Small intestine (tissue), 7 donors: ENCODE measurements at regions not wholly inside any gene's neighbourhood (a gene's known extent, or its start where the extent isn't known, plus 50 kb on each side); places are given as distances from the start of the nearest gene placed in this dataset.
"Not testable (repeated sequence)": the region's sequence is repeated elsewhere in the genome, so short reads cannot be mapped to it uniquely, and the experiment has no call there.

Source experiments
- DNase-seq, 2 donors: peaks; one replicate each; pipeline versions ENCODE4 v3.0.0 to v3.0.0-alpha.2; 2013
- FAIRE-seq: peaks from 2 replicates; lab custom pipeline; 2012; peaks lifted over from hg19 to GRCh38; lab: Jason Lieb, UNC
- H3K27ac ChIP-seq, 3 donors: one replicate each; pipeline ENCODE4 v1.5.1; 2013; ENCODE audit warnings: low read length in 2 of 3, mild to moderate bottlenecking in 2 of 3, control low read depth in 1 of 3, inconsistent platforms in 1 of 3, low read depth in 1 of 3, moderate library complexity in 1 of 3
- H3K27me3 ChIP-seq, 3 donors: one replicate each; pipeline ENCODE4 v1.6.1; 2013; ENCODE audit warnings: low read length in 3 of 3, inconsistent platforms in 1 of 3; ENCODE audit not compliant: control insufficient read depth in 3 of 3, insufficient read depth in 3 of 3
- H3K36me3 ChIP-seq, 3 donors: one replicate each; pipeline ENCODE4 v1.6.1; 2013; ENCODE audit warnings: low read length in 3 of 3, inconsistent platforms in 1 of 3, low read depth in 1 of 3, mild to moderate bottlenecking in 1 of 3, moderate library complexity in 1 of 3; ENCODE audit not compliant: control insufficient read depth in 3 of 3, insufficient read depth in 2 of 3
- H3K4me1 ChIP-seq, 3 donors: one replicate each; pipeline ENCODE4 v1.6.1; 2013; ENCODE audit warnings: low read length in 2 of 3, inconsistent platforms in 1 of 3, low read depth in 1 of 3, mild to moderate bottlenecking in 1 of 3, moderate library complexity in 1 of 3; ENCODE audit not compliant: control insufficient read depth in 3 of 3, insufficient read depth in 2 of 3
- H3K4me3 ChIP-seq, 3 donors: one replicate each; pipeline ENCODE4 v1.5.1; 2013; ENCODE audit warnings: low read length in 3 of 3, control low read depth in 1 of 3, inconsistent platforms in 1 of 3, low read depth in 1 of 3, mild to moderate bottlenecking in 1 of 3, moderate library complexity in 1 of 3
- H3K9me3 ChIP-seq, 2 donors: one replicate each; pipeline ENCODE4 v1.6.1; 2013; ENCODE audit warnings: low read depth in 1 of 2, low read length in 1 of 2; ENCODE audit not compliant: control insufficient read depth in 2 of 2, insufficient read depth in 1 of 2
- WGBS, 3 donors: extraction: QIAGEN DNeasy Blood & Tissue Kit; methylation state at CpG; one replicate each; pipeline ENCODE4 v1.1.7; 2013; 5-methylcytosine and 5-hydroxymethylcytosine counted together
- donor health status: healthy with polysubstance abuse.
- donor health status: control.
- donor health status: control.
- donor health status: Bipolar disorder and iron deficiency.
- donor health status: healthy.

DNA sequence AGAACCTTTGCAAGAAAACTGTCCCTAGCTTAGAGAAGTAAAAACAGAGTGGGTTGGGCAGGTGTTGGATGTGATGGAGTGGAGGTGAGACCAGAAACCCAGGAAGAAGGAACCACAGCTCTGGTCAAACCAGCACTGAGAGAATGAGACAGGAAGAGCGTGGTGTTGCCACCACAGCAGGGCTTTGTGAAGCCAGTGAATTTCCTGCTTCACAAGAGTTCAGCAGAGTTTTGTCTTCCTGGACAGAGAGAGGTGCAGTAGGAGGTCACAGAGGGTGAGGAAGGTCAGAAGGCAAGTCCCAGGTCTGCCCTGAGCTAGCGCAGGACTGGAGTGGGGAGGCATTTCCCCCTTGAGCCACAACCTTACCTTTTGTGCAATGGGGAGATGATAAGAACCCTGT lies 2306.2 kb upstream of the ACO1 start:
- 78 to 92% (median 84%) methylated on average over 2 of the region's 2 CpGs for WGBS, 3 donors
- Histone ChIP-seq H3K27ac (no peak overlapping the region), H3K9me3 (no peaks in the 10 kb centered on the region), H3K4me3 (no peak overlapping the region), H3K27me3 (no peaks in the 10 kb centered on the region), H3K4me1 (no peaks in the 10 kb centered on the region), H3K36me3 (no peaks in the 10 kb centered on the region)
- FAIRE-seq: no peak
- no peak for DNase-seq

- no peak overlapping the region for H3K27ac ChIP-seq
Observed at GRCh38 chr9:30089428-30089827, 2295.0 kb upstream of the ACO1 start.

GRCh38 chr9:30103647-30104394 lies 2280.6 kb upstream of the ACO1 start:
- H3K27ac ChIP-seq: no peak overlapping the region
- H3K27me3 ChIP-seq: no peaks in the 10 kb centered on the region
- H3K9me3 ChIP-seq: peaks cover 0 to 9% of the 10 kb centered on the region in 2 donors
- DNase-seq: no peak
- 61 to 66% (median 62%) methylated on average over 2 of the region's 2 CpGs for WGBS, 3 donors
- no peak for FAIRE-seq
- no peaks in the 10 kb centered on the region for H3K36me3 ChIP-seq
- H3K4me3 ChIP-seq: no peak overlapping the region
- H3K4me1 ChIP-seq: no peaks in the 10 kb centered on the region

More at GRCh38 chr9:30089428-30089827, 2295.0 kb upstream of the ACO1 start:
- FAIRE-seq: no peak
- Histone ChIP-seq H3K4me3 (no peak overlapping the region), H3K9me3 (no peaks in the 10 kb centered on the region), H3K27me3 (no peaks in the 10 kb centered on the region), H3K4me1 (no peaks in the 10 kb centered on the region), H3K36me3 (no peaks in the 10 kb centered on the region)
- no peak for DNase-seq
- 46 to 79% (median 49%) methylated on average over 5 of the region's 5 CpGs for WGBS, 3 donors

- DNase-seq, FAIRE-seq: not testable (repeated sequence)
Observed at GRCh38 chr9:30107134-30107533, 2277.3 kb upstream of the ACO1 start.

GRCh38 chr9:30116673-30117217 lies 2267.7 kb upstream of the ACO1 start:
- Histone ChIP-seq H3K4me1 (no peaks in the 10 kb centered on the region), H3K4me3 (no peak overlapping the region), H3K27me3 (no peaks in the 10 kb centered on the region), H3K36me3 (no peaks in the 10 kb centered on the region), H3K9me3 (no peaks in the 10 kb centered on the region), H3K27ac (no peak overlapping the region)
- FAIRE-seq: no peak
- WGBS, 3 donors: 75 to 84% (median 76%) methylated on average over 3 of the region's 3 CpGs
- no peak for DNase-seq

More at GRCh38 chr9:30107134-30107533, 2277.3 kb upstream of the ACO1 start:
- H3K27ac ChIP-seq, H3K27me3 ChIP-seq, H3K4me3 ChIP-seq, H3K36me3 ChIP-seq, H3K9me3 ChIP-seq, H3K4me1 ChIP-seq: not testable (repeated sequence)
- 73 to 81% (median 78%) methylated on average over 6 to 8 of the region's 8 CpGs for WGBS, 3 donors

GRCh38 chr9:30120666-30121065 lies 2263.8 kb upstream of the ACO1 start:
- Histone ChIP-seq H3K27me3 (no peaks in the 10 kb centered on the region), H3K4me1 (no peaks in the 10 kb centered on the region), H3K36me3 (no peaks in the 10 kb centered on the region), H3K9me3 (no peaks in the 10 kb centered on the region), H3K27ac (no peak overlapping the region), H3K4me3 (no peak overlapping the region)
- 45 to 61% (median 56%) methylated on average over 5 of the region's 5 CpGs for WGBS, 3 donors
- FAIRE-seq (no peak), DNase-seq (no peak)

GRCh38 chr9:30121611-30122010 lies 2262.8 kb upstream of the ACO1 start:
- H3K36me3 ChIP-seq: no peaks in the 10 kb centered on the region
- H3K4me3 ChIP-seq: no peak overlapping the region
- no peak for DNase-seq
- H3K27ac ChIP-seq: no peak overlapping the region
- no peaks in the 10 kb centered on the region for H3K27me3 ChIP-seq
- WGBS, 3 donors: 89 to 96% (median 90%) methylated on average over 4 of the region's 4 CpGs
- H3K9me3 ChIP-seq: no peaks in the 10 kb centered on the region
- no peak for FAIRE-seq
- no peaks in the 10 kb centered on the region for H3K4me1 ChIP-seq

GRCh38 chr9:30125881-30126280 lies 2258.6 kb upstream of the ACO1 start:
- FAIRE-seq (no peak), DNase-seq (no peak)
- no peak overlapping the region for H3K27ac ChIP-seq
- no peaks in the 10 kb centered on the region for H3K36me3 ChIP-seq
- no peaks in the 10 kb centered on the region for H3K27me3 ChIP-seq
- no peak overlapping the region for H3K4me3 ChIP-seq
- H3K9me3 ChIP-seq: no peaks in the 10 kb centered on the region
- H3K4me1 ChIP-seq: no peaks in the 10 kb centered on the region

DNA sequence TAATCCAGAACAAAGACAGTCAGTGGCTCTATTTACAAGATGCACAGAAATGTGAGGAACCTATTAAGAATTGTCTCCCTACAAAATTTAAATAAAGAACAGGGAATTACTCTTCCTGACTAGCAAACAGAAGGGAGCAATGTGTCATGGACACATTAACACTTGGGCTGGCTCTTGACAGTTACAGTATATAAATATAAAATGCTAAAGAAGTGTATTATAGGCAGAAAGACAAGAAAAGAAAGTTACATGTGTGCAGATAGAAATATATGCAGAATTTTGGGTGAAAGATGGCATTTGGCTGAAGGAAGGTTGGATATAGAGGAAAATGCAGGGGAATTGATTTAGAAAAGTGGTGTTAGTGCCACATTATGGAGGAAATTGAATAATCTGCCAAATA lies 2257.1 kb upstream of the ACO1 start:
- no peak overlapping the region for H3K4me3 ChIP-seq
- DNase-seq (no peak), FAIRE-seq (no peak)
- no peaks in the 10 kb centered on the region for H3K36me3 ChIP-seq
- H3K4me1 ChIP-seq: no peaks in the 10 kb centered on the region
- no peak overlapping the region for H3K27ac ChIP-seq
- H3K9me3 ChIP-seq: no peaks in the 10 kb centered on the region
- H3K27me3 ChIP-seq: no peaks in the 10 kb centered on the region
